NOMO-1 (cell line): ENCODE measurements at regions not wholly inside any gene's neighbourhood (a gene's known extent, or its start where the extent isn't known, plus 50 kb on each side); places are given as distances from the start of the nearest gene placed in this dataset.

Experiments
- DNase-seq, 2 experiments: peaks; one replicate each; lab custom pipeline; 2025; ENCODE audit not compliant: unreplicated experiment in 2 of 2; lab: John Stamatoyannopoulos, UW

DNA sequence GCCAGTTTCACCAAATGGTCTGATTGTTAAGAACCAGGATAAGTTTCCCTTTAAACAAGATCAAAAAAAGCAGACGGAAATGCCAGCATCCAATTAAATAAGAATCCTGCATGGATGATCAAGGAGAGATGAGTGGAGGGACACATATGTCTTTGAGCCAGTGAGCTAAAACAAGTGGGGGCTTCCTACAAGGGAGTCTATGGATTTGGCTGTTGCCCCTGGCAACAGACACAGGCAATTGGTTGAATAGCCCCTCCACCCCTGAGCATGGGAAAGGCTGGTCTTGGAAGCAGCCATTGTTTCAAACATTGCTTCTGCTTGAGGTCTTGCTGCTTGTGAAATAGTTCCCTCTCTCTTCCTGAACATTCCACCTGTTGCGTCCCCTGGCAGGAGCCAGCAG, 374.7 kb upstream of the ERCC4 start:
- no peak for DNase-seq

DNA sequence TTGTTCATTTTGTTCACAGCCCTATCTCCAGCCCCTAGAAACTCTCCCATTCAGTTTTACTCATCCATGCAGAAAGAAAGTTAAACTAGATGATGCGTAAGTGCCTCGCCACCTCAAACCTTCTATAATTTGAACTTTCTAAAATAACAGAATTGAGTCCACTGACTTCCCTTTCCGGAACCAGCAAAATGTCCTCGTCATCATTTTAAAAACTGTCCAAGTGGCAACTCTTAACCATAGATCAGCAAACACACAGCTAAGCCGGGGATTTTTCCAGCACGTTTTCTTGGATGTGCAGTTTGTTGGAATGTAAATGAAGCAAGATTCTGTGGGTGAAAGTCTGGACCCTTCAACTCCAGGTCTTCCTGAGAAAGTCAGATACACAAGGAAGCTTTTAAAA, 369.7 kb upstream of the ERCC4 start:
- no peak for DNase-seq

DNA sequence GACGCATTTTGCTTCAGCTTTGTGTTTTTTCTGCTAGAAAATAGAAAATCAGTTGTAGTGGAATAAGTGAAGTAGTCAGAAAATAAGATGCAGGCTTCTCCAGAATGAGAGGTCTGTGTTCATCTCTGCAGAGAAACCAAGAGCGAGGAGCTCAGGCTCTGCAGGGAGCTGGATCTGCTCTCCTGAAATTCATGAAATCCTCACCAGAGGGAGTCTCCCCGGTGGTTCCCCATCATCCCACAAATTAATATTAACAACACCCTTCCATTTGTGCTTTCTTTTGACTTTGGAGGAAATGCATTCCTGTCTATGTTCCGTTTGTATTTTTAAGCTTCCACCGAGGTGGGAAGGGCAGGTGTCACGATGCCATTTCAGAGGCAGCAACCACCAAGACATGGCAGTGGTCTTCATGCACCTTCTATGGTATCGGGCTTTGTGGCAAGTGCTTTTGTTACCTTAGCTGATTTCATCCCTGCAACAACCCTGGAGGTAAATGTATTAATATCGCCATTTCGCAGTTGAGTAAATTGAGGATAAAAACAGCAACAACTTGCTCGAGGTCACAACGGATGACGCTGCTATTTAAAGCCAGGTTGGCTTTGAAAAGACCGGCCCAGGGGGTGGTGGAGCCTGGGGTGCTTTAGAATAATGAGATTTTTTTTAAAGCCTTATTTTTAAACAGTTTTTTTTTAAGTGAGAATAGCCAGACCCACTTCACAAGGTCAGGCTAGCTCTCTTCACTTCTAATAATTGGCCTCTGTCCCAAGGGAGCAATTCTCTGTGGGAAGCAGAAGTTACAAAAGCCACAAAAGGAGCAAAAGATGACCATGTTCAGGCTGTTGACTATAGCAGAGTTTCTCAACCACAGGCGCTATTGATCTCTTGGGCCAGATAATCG, 367.6 kb upstream of the ERCC4 start:
- DNase-seq = no peak

- DNase-seq = no peak
Measured at GRCh38 chr16:13552960-13553257, 367.0 kb upstream of the ERCC4 start.

DNA sequence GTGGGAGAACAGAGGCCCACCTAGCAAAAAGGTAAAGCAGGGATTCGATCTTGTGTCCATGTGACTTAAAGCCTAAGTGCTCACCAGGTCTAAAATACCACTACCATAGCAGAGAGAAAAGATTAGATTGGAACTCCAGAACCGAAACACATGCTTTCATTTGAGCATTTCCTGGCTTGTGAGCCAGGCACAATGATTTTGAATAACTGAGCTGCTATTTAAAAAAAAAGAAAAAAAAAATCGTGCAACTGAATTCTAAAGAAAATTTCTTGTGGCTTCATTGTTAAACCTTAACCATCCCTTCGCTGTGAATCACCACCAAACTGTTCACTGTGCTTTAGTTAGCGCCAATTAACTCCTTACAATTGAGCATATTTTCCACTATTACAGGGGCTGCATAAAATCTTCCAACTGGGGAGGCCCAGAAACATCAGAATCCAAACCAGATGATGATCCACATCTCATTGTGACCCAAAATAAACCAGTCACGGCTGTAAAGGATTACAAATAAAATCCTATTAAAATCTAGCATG, 366.4 kb upstream of the ERCC4 start:
- DNase-seq = no peak

DNA sequence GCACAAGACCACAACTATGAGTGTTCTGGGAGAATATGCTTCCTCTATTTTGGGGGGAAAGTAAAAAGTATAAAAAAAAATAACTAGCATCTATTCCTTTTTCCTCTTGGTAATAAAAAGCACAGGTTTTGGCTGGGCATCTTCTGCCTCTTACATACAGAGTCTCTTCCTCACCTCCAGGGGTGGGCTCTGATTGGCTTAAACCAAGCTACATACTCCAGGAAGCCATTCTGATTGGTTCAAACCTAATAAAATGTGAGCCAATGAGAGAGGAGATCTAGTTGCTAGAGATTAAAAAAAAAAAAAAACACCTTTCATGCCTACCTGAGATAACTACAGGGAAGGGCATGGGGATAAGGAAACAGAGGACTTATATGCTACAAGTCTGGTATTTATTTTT, 365.9 kb upstream of the ERCC4 start:
- DNase-seq = no peak

DNA sequence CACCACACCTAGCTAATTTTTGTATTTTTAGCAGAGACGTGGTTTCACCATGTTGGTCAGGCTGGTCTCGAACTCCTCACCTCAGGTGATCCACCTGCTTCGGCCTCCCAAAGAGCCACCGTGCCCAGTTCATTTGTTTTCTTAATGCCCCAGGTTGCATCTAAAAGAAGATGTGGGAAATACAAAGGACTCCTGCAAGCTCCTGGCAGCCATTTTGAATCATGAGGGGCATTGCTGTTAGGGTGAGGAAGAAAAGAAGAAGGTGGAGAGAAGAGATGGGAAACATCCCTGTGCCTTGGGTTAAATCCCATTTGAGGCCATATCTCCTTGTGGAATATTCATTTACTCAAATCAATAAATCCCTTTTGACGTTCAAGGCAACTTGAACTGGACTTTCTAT, 365.3 kb upstream of the ERCC4 start:
- DNase-seq = no peak

DNA sequence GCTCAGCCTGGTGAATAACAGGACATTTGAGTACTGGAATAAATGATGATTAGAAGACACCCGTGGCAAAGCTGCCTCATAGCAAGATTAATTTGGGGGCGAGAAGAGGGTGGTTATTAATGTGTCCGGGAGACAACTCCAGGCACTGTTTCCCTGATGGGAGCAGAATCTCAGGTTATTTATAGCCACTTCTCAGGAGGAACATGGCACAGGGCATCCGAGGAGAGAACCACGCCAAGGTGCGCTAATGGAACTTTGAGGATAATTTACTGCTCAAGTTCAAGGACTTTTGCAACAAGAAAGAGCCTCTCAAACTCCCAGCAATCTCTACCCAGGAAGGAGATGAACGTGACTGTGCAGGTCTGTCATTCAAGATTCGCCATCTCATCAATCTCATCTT, 362.5 kb upstream of the ERCC4 start:
- no peak for DNase-seq

GRCh38 chr16:13558752-13559151, 361.2 kb upstream of the ERCC4 start:
- DNase-seq = no peak

DNA sequence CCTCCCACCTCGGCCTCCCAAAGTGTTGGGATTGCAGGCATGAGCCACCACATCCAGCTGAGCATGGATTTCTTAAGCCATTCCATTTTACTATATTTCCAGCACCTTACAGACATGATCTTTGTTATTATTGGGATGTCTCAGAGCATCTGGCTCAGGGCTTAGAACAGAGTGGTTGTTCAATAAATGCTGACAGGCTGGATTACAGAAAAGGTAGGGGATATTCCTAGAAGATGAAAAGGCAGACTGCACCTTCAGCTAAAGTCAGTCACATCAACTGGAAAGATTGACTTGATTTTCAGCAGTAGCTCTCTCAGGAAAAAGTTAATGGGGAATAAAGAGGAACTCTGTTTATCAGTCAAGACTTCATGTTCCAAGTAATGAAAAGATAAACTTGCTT, 360.3 kb upstream of the ERCC4 start:
- no peak for DNase-seq

DNA sequence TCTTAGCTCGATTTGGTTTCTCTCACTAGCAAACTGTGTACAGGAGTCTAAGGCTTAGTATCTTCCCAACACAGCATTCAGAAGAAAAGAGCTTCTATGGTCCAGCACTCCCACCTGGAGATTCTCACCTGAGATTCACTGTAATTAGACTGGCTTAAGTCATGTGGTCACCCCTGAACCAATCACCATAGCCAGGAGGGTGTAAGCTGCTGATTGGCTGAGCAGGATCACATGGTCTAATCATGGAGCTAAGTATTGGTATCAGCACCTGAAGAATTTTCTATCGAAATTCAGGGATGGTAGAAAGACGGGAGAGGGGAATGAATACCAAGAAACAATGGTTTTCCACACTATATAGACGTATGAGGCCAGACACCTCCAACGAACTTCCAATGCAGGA, 359.8 kb upstream of the ERCC4 start:
- DNase-seq = no peak

- DNase-seq = no peak
Measured at GRCh38 chr16:13561291-13562070, 358.5 kb upstream of the ERCC4 start.

- DNase-seq = no peak
Measured at GRCh38 chr16:13568803-13569202, 351.2 kb upstream of the ERCC4 start.

- no peak for DNase-seq
Measured at GRCh38 chr16:13569986-13570385, 350.0 kb upstream of the ERCC4 start.

DNA sequence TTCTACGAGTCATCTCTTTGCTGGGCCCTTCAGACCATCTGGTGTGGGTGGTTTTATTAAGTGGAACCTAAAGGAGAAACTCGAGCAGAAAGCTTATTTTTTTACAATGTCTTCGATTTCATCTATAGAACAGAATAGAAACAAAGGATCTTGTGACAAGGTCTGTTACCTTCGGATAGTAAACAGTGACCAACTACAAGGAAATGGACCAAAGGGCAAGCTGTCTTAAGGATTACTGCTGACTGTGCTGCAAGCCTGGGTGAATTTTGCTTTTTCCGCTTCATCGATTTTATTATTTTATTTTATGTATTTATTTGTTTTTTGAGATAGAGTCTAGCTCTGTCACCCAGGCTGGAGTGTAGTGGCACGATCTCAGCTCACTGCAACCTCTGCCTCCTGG, 348.9 kb upstream of the ERCC4 start:
- no peak for DNase-seq

DNA sequence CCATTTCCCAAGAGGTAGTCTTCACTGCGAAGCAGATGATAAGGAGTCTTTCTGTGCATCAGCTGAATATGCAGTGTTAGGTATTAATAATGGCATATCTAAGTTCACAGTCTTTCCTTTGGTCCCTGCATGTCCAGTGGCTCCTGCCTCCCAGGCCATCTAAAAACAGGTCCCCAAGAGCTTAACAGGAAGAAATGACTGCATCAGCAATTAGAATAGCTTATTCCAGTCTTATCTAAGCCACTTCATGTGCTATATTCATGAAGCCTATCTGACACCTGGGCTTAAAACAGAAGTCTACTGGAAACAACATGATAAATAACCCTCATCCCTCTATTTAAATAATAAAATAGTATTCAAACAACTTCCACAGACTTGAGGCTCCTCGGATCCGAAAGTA, 346.1 kb upstream of the ERCC4 start:
- DNase-seq = no peak

- no peak for DNase-seq
Measured at GRCh38 chr16:13586051-13586450, 333.9 kb upstream of the ERCC4 start.

GRCh38 chr16:13587181-13587580, 332.8 kb upstream of the ERCC4 start:
- no peak for DNase-seq

GRCh38 chr16:13594823-13595222, 325.1 kb upstream of the ERCC4 start:
- no peak for DNase-seq

DNA sequence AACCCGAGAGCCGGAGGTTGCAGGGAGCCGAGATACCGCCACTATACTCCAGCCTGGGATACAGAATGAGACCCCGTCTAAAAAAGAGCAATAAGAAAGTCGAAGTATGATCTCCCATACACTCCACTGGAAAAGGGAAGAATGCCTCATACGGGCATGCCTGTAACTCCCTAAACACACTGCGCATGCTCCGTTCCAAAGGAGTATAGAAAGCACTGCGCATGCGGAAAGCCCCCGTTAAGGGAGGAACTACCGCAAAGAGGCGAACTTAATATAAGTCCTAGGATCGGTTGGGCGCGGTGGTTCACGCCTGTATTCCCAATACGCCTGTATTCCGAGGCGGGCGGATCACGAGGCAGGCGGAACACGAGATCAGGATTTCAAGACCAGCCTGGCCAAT, 313.1 kb upstream of the ERCC4 start:
- DNase-seq = no peak

- no peak for DNase-seq
Measured at GRCh38 chr16:13607289-13607688, 312.7 kb upstream of the ERCC4 start.

DNA sequence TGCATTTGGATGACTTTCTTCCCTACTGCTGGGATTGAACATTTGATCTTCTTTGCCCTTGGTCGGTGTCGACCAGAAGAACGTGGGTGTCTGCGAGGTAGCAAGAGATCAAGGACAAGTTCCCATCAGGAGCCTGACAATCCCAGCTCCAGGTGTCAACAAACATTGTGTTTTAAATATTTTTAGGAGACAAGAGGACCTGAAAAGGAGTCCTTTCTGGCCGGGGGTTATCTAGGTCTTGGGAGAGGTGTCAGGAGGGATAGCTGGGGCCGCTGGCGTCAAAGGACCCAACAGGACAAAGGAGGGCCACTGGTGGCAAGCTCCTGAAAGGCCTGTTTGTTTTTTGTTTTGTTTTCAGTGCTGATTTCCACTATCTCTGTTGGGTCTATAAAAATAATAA, 308.4 kb upstream of the ERCC4 start:
- DNase-seq = no peak
